Esophagus muscularis mucosa (tissue), 4 donors: ENCODE measurements at regions not wholly inside any gene's neighbourhood (a gene's known extent, or its start where the extent isn't known, plus 50 kb on each side); places are given as distances from the start of the nearest gene placed in this dataset.

Source experiments
- EP300 ChIP-seq: sonication (generic); formaldehyde crosslinking; IDR thresholded peaks from one replicate; pipeline ENCODE4 v1.6.1; 2017; ENCODE audit warnings: antibody characterized with exemption
- POLR2AphosphoS5 ChIP-seq, 2 donors: sonication (generic); formaldehyde crosslinking; IDR thresholded peaks; one replicate each; pipeline ENCODE4 v1.6.1; 2017; ENCODE audit warnings: antibody characterized with exemption in 2 of 2
- TF ChIP-seq, protein P1 (sequence below), 3 experiments: fragments of 200-600 bp in 2 of 3; fragments of 450-650 bp in 1 of 3; sonication (generic) in 2 of 3; IDR thresholded peaks; one replicate each; pipeline ENCODE4 v1.5.1; 2017 to 2019; ENCODE audit warnings: antibody characterized with exemption in 3 of 3, mild to moderate bottlenecking in 2 of 3, moderate library complexity in 1 of 3

DNA sequence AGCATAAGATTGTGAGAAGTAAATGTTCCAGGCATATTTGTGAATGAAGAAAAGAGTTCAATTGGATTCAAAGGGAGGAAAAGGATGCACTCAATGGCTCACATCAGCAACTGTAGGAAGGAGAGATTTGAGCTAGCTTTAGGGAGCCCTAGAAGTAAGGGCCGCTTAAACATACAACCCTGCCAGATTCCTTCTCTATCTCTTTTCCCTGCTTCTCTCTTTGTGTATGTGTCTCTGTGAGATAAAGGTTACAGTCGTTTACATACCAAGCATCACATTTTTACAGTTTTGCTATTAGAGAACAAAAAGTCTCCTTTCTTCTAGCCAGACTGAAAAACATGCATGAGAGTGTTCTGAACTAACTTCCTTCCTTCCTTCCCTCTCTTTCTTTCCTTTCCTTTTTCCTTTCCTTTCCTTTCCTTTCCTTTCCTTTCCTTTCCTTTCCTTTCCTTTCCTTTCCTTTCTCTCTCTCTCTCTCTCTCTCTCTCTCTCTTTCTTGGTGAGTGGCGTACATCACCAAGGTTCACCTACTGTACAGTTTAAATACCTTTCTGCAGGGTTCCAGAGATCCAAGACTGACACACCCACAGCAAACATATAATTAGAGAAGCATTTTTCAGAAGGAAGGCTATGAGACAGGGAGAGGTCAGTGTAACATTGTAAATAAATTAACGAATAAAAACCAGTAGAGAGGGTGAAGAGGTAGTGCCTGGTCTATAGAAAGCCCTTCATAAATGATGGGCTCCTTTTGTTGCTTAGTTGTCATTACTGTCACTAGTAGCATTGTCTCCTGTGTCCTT lies 240.4 kb downstream of the ARL4A start:
- TF ChIP-seq, protein P1, sequence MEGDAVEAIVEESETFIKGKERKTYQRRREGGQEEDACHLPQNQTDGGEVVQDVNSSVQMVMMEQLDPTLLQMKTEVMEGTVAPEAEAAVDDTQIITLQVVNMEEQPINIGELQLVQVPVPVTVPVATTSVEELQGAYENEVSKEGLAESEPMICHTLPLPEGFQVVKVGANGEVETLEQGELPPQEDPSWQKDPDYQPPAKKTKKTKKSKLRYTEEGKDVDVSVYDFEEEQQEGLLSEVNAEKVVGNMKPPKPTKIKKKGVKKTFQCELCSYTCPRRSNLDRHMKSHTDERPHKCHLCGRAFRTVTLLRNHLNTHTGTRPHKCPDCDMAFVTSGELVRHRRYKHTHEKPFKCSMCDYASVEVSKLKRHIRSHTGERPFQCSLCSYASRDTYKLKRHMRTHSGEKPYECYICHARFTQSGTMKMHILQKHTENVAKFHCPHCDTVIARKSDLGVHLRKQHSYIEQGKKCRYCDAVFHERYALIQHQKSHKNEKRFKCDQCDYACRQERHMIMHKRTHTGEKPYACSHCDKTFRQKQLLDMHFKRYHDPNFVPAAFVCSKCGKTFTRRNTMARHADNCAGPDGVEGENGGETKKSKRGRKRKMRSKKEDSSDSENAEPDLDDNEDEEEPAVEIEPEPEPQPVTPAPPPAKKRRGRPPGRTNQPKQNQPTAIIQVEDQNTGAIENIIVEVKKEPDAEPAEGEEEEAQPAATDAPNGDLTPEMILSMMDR (IDR thresholded peaks at IDR 0.05), result no peak
- TF ChIP-seq POLR2AphosphoS5 (IDR thresholded peaks at IDR 0.05) (no peak), EP300 (no peak)
